ENCODE measurements at regions not wholly inside any gene's neighbourhood (a gene's known extent, or its start where the extent isn't known, plus 50 kb on each side); places are given as distances from the start of the nearest gene placed in this dataset.

DNA sequence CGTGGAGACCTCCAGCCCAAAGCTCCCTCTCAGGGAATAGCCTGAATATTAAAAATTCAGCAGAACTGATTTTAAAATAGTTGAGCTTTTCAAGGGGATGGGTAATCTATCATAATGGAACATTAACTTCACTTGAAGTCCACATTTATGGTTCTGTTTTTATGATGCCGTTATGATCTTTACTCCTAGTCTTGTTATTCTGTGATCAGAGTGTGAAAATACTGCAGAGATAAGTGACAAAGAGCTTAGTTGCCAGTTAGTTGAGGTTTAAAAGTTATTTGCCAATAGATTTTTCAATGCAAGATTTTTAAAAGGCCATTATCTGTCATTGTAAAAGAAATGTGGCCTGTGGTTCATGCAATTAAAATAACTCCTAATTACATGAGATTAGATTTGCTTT lies 189.9 kb upstream of the RGMB start:
- Histone ChIP-seq H3K27me3 (no peaks in the 10 kb centered on the region), H3K9me3 (no peaks in the 10 kb centered on the region), H3K27ac (no peak overlapping the region), H3K4me1 (no peaks in the 10 kb centered on the region), H3K4me3 (no peak overlapping the region), H3K36me3 (no peaks in the 10 kb centered on the region)
- TF ChIP-seq POLR2AphosphoS5 (IDR thresholded peaks at IDR 0.05) (no peak), POLR2A (IDR thresholded peaks at IDR 0.05) (no peak)
- TF ChIP-seq, protein P1, sequence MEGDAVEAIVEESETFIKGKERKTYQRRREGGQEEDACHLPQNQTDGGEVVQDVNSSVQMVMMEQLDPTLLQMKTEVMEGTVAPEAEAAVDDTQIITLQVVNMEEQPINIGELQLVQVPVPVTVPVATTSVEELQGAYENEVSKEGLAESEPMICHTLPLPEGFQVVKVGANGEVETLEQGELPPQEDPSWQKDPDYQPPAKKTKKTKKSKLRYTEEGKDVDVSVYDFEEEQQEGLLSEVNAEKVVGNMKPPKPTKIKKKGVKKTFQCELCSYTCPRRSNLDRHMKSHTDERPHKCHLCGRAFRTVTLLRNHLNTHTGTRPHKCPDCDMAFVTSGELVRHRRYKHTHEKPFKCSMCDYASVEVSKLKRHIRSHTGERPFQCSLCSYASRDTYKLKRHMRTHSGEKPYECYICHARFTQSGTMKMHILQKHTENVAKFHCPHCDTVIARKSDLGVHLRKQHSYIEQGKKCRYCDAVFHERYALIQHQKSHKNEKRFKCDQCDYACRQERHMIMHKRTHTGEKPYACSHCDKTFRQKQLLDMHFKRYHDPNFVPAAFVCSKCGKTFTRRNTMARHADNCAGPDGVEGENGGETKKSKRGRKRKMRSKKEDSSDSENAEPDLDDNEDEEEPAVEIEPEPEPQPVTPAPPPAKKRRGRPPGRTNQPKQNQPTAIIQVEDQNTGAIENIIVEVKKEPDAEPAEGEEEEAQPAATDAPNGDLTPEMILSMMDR (IDR thresholded peaks at IDR 0.05) = no peak
- DNase-seq (ENCODE audit: low spot score in 2 of 2) = no peak
- intact Hi-C loops (cut with DNase I; ENCODE audit: low total_unique reads) = no loop called here

DNA sequence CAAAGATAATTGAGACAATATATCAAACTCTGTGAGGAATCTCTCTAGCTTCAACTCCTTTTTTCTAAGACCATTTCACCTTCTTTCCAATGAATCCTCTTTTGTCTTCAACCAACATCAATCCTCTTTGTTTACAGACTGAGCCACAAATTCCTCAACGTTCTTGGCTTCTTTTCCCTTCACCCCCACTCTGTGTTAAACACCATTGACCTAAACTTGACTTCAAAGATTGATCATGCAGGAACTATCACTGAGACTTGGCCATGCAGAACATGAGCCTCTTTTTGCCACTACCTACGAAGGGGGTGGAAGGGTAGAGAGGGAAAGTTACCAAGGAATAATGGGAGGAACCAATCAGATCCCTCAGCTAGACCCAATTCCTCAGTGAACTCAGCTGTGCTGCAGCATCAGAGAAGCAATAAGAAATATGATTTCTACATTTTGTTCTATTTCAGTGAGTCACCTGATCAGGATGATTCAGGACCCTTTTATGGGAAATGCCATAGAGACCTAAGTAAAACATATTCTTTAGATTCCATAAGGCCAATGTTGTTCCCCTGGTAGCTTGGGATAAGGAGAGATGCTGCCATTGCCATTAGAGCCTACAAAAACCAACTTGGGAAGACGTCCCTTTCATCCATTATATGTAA lies 187.7 kb upstream of the RGMB start:
- no peak overlapping the region for H3K4me3 ChIP-seq
- H3K27ac ChIP-seq = no peak overlapping the region
- no peak for TF ChIP-seq POLR2AphosphoS5 (IDR thresholded peaks at IDR 0.05)
- no peak for TF ChIP-seq POLR2A (IDR thresholded peaks at IDR 0.05)
- TF ChIP-seq, protein P1 (IDR thresholded peaks at IDR 0.05) = no peak
- intact Hi-C loops (cut with DNase I; ENCODE audit: low total_unique reads) = no loop called here
- no peaks in the 10 kb centered on the region for H3K27me3 ChIP-seq
- no peaks in the 10 kb centered on the region for H3K36me3 ChIP-seq
- peaks cover 0 to 4% of the 10 kb centered on the region in 2 donors for H3K9me3 ChIP-seq
- H3K4me1 ChIP-seq = no peaks in the 10 kb centered on the region
- DNase-seq (ENCODE audit: low spot score in 2 of 2) = no peak

DNA sequence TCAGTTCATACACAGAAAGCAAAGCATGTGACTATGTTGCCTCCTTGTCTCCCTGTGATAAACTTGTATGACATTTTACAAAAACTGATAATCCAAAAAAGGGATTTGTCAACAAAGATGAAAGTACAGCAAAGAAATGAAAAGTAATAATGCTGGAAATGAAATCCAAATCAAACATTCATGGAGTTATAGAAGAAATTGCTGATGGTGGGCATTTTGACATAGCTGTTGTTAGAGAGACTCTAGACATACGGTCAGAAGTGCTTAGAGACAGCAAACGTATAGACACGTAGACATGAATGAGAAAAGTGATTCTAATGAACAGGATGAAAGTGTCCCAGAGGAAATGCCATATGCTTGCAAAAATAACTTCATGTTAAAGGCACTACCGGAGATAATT lies 186.9 kb upstream of the RGMB start:
- peaks cover 0 to 4% of the 10 kb centered on the region in 2 donors for H3K9me3 ChIP-seq
- no peaks in the 10 kb centered on the region for H3K27me3 ChIP-seq
- no peak for DNase-seq (ENCODE audit: low spot score in 2 of 2)
- no peaks in the 10 kb centered on the region for H3K4me1 ChIP-seq
- H3K36me3 ChIP-seq = no peaks in the 10 kb centered on the region
- H3K4me3 ChIP-seq = no peak overlapping the region
- no peak overlapping the region for H3K27ac ChIP-seq
- intact Hi-C loops (cut with DNase I; ENCODE audit: low total_unique reads) = no loop called here
- TF ChIP-seq, protein P1 (IDR thresholded peaks at IDR 0.05) = no peak
- no peak for TF ChIP-seq POLR2AphosphoS5 (IDR thresholded peaks at IDR 0.05)
- no peak for TF ChIP-seq POLR2A (IDR thresholded peaks at IDR 0.05)

DNA sequence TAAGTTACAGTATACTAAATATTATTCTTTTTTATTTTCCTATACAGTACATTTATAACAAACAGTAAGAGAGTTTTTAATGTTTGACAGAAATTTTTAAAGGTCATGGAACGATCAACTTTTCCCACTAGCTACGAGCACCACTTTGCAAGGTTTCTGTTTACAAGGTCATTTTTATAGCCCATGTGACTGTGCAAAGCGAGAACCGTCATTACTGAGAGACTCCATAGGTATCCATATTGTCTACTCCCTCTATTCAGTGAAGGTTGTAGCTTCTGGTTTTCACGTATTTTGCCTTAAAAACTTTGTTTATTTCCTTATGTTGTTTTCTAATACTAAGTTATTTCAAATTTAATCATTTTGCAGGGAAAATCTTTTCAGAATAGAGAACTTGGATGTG lies 186.3 kb upstream of the RGMB start:
- TF ChIP-seq POLR2A (IDR thresholded peaks at IDR 0.05) (no peak), POLR2AphosphoS5 (IDR thresholded peaks at IDR 0.05) (no peak)
- TF ChIP-seq, protein P1 (IDR thresholded peaks at IDR 0.05) = no peak
- Histone ChIP-seq H3K27me3 (no peaks in the 10 kb centered on the region), H3K27ac (no peak overlapping the region), H3K4me3 (no peak overlapping the region), H3K4me1 (no peaks in the 10 kb centered on the region), H3K9me3 (peaks cover 0 to 4% of the 10 kb centered on the region in 2 donors), H3K36me3 (no peaks in the 10 kb centered on the region)
- no peak for DNase-seq (ENCODE audit: low spot score in 2 of 2)
- intact Hi-C loops (cut with DNase I; ENCODE audit: low total_unique reads) = no loop called here

DNA sequence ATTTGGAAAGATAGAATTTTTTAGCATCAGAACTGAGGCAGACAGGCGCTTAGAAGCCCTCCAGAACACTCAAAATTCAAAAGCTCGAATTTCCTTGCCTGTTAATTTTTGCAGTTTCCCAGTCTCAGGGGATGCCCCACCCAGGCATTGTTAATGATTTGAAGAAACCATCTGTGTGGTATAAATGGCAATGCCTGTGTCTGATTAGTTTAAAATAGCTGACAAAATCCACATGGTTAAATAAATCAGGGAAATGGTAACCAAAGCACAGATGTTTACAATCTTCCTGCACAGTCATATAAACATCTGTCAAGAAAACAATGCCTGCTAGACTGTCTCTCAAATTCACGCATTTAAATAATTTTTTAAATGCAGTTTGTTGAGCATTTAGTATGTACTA lies 185.2 kb upstream of the RGMB start:
- TF ChIP-seq POLR2A (IDR thresholded peaks at IDR 0.05) = no peak
- DNase-seq (ENCODE audit: low spot score in 2 of 2) = no peak
- Histone ChIP-seq H3K27ac (no peak overlapping the region), H3K36me3 (no peaks in the 10 kb centered on the region), H3K27me3 (no peaks in the 10 kb centered on the region), H3K4me3 (no peak overlapping the region), H3K9me3 (peaks cover 0 to 4% of the 10 kb centered on the region in 2 donors), H3K4me1 (no peaks in the 10 kb centered on the region)
- intact Hi-C loops (cut with DNase I; ENCODE audit: low total_unique reads) = no loop called here

DNA sequence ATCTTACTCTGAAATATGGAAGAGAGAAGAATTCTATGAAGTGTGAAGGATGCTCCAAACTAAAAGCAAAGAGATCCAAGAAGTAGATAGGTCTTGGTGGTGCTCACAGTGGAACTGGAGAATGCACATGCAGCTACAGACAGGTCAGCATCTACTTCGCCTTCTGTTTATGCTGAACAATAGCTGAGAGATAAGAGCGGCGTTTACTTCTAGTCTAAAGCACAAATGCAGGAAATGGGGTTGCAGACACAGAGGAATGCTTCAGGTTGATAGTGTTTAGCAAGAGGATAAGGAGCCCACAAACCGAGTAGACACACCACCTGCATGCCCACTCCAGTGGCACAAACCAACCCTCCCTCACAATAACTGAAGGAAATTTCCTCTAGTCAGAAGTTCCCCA lies 180.0 kb upstream of the RGMB start:
- Histone ChIP-seq H3K27ac (no peak overlapping the region), H3K27me3 (no peaks in the 10 kb centered on the region), H3K36me3 (no peaks in the 10 kb centered on the region), H3K4me1 (no peaks in the 10 kb centered on the region), H3K4me3 (no peak overlapping the region), H3K9me3 (peaks cover 0 to 4% of the 10 kb centered on the region in 2 donors)
- intact Hi-C loops (cut with DNase I; ENCODE audit: low total_unique reads) = no loop called here
- TF ChIP-seq, protein P1 (IDR thresholded peaks at IDR 0.05) = no peak
- TF ChIP-seq POLR2AphosphoS5 (IDR thresholded peaks at IDR 0.05) (no peak), POLR2A (IDR thresholded peaks at IDR 0.05) (no peak)
- DNase-seq (ENCODE audit: low spot score in 2 of 2) = no peak
